ENCODE measurements at regions not wholly inside any gene's neighbourhood (a gene's known extent, or its start where the extent isn't known, plus 50 kb on each side); places are given as distances from the start of the nearest gene placed in this dataset.

- TF ChIP-seq USF2 (IDR thresholded peaks at IDR 0.05; ENCODE audit: low read length) (no peak), SIX5 (IDR thresholded peaks at IDR 0.05; ENCODE audit: low read depth, low read length) (no peak)
These were observed 89.0 kb downstream of the MRPL46 start (continued) for GRCh38 chr15:88378188-88378637.
